Stimulated activated CD4-positive, alpha-beta T cell treated with anti-CD3 and anti-CD28 coated beads, Interleukin-12 subunit alpha, Interleukin-12 subunit beta, amount 100 ng/mL, for 48 hours (primary cell): ENCODE measurements at regions not wholly inside any gene's neighbourhood (a gene's known extent, or its start where the extent isn't known, plus 50 kb on each side); places are given as distances from the start of the nearest gene placed in this dataset.
"Not testable (repeated sequence)": the region's sequence is repeated elsewhere in the genome, so short reads cannot be mapped to it uniquely, and the experiment has no call there.

Source experiments
- DNase-seq, 3 donors: peaks; one replicate each; pipeline ENCODE4 v3.0.0-alpha.2; 2020; ENCODE audit warnings: low read depth in 2 of 3, low spot score in 1 of 3

GRCh38 chr16:13702614-13703013, 217.3 kb upstream of the ERCC4 start:
- DNase-seq, result no peak

GRCh38 chr16:13708347-13709120, 211.4 kb upstream of the ERCC4 start:
- DNase-seq, result no peak

- no peak for DNase-seq
Measured at GRCh38 chr16:13718748-13719147, 201.2 kb upstream of the ERCC4 start.

GRCh38 chr16:13727943-13728342, 192.0 kb upstream of the ERCC4 start:
- no peak for DNase-seq

GRCh38 chr16:13733561-13733960, 186.4 kb upstream of the ERCC4 start:
- no peak for DNase-seq

- DNase-seq, result not testable (repeated sequence)
Measured at GRCh38 chr16:13739621-13740373, 180.2 kb upstream of the ERCC4 start.

GRCh38 chr16:13742928-13743327, 177.0 kb upstream of the ERCC4 start:
- no peak for DNase-seq

GRCh38 chr16:13743571-13743970, 176.4 kb upstream of the ERCC4 start:
- DNase-seq, result no peak

GRCh38 chr16:13756411-13757140, 163.4 kb upstream of the ERCC4 start:
- DNase-seq, result no peak

- DNase-seq, result no peak
Measured at GRCh38 chr16:13766334-13766733, 153.6 kb upstream of the ERCC4 start.

- no peak for DNase-seq
Measured at GRCh38 chr16:13767215-13767614, 152.7 kb upstream of the ERCC4 start.

- no peak for DNase-seq
Measured at GRCh38 chr16:13768471-13768870, 151.5 kb upstream of the ERCC4 start.

GRCh38 chr16:13770436-13770835, 149.5 kb upstream of the ERCC4 start:
- no peak for DNase-seq

GRCh38 chr16:13772782-13773181, 147.2 kb upstream of the ERCC4 start:
- DNase-seq, result no peak

GRCh38 chr16:13779676-13780075, 140.3 kb upstream of the ERCC4 start:
- DNase-seq, result no peak

- DNase-seq, result no peak
Measured at GRCh38 chr16:13780406-13781168, 139.4 kb upstream of the ERCC4 start.

GRCh38 chr16:13781169-13781564, 138.8 kb upstream of the ERCC4 start:
- DNase-seq, result no peak

GRCh38 chr16:13781575-13782338, 138.2 kb upstream of the ERCC4 start:
- no peak for DNase-seq

GRCh38 chr16:13791095-13791494, 128.9 kb upstream of the ERCC4 start:
- no peak for DNase-seq

- no peak for DNase-seq
Measured at GRCh38 chr16:13793841-13794409, 126.0 kb upstream of the ERCC4 start.
